Heart right ventricle (tissue), 16 donors: ENCODE measurements at regions not wholly inside any gene's neighbourhood (a gene's known extent, or its start where the extent isn't known, plus 50 kb on each side); places are given as distances from the start of the nearest gene placed in this dataset.

ENCODE experiments used
- ATAC-seq, 8 donors: fragments of 200-7000 bp; cut with Tn5 transposase; one replicate each; pipeline ENCODE4 v1.9.1; 2020; ENCODE audit warnings: mild to moderate bottlenecking in 8 of 8, moderate library complexity in 8 of 8, moderate number of reproducible peaks in 1 of 8
- DNase-seq, 2 donors: peaks; one replicate each; pipeline ENCODE4 v3.0.0-alpha.2; 2020
- H3K27ac ChIP-seq, 10 donors: fragments of 200-600 bp; sonication (generic) in 2 of 10; one replicate each; pipeline versions ENCODE4 v1.5.0 to v1.8.0; 2020 to 2022; ENCODE audit warnings: mild to moderate bottlenecking in 3 of 10
- H3K27me3 ChIP-seq, 7 donors: fragments of 200-600 bp; one replicate each; pipeline ENCODE4 v1.8.0; 2021 to 2022; ENCODE audit warnings: mild to moderate bottlenecking in 2 of 7
- H3K36me3 ChIP-seq, 9 donors: fragments of 200-600 bp; sonication (generic) in 1 of 9; one replicate each; pipeline versions ENCODE4 v1.5.0 to v1.8.0; 2020 to 2022; ENCODE audit warnings: mild to moderate bottlenecking in 2 of 9
- H3K4me1 ChIP-seq, 9 donors: fragments of 200-600 bp; sonication (generic) in 1 of 9; one replicate each; pipeline versions ENCODE4 v1.5.0 to v1.8.0; 2020 to 2022; ENCODE audit warnings: mild to moderate bottlenecking in 4 of 9
- H3K4me3 ChIP-seq, 10 donors: fragments of 200-600 bp; sonication (generic) in 2 of 10; one replicate each; pipeline versions ENCODE4 v1.5.0 to v1.8.0; 2020 to 2022; ENCODE audit warnings: mild to moderate bottlenecking in 7 of 10, moderate library complexity in 2 of 10
- H3K9me3 ChIP-seq, 11 donors: fragments of 200-600 bp in 10 of 11; sonication (generic) in 2 of 11; one replicate each; pipeline versions ENCODE4 v1.5.0 to v1.8.0; 2013 to 2022; ENCODE audit warnings: mild to moderate bottlenecking in 2 of 11, control low read depth in 1 of 11, moderate library complexity in 1 of 11
- WGBS, 2 donors: extraction: QIAGEN DNeasy Blood & Tissue Kit; methylation state at CpG; one replicate each; pipeline ENCODE4 v1.1.7; 2013; ENCODE audit warnings: inconsistent platforms in 1 of 2; 5-methylcytosine and 5-hydroxymethylcytosine counted together
- intact Hi-C, 10 donors: fragments of 100-400 bp; cut with DNase I; formaldehyde crosslinking; loops; one replicate each; pipeline versions ENCODE4 v1.11.1 to v1.14.2; 2022
- TF ChIP-seq, protein P1 (sequence below), 9 donors: fragments of 200-600 bp; sonication (generic) in 2 of 9; IDR thresholded peaks; one replicate each; pipeline versions ENCODE4 v1.5.0 to v1.8.0; 2021 to 2022; ENCODE audit warnings: antibody characterized with exemption in 9 of 9, mild to moderate bottlenecking in 5 of 9, moderate library complexity in 1 of 9
- donor health status: Arrhythmogenic right ventricular cardiomyopathy.
- donor health status: ischemic (EF 13 %, LVEDD 7.1; RV severe dilation, severe dysfunction).
- donor health status: healthy with polysubstance abuse.
- donor health status: DM: no; HTN: yes; CAD: no.
- donor health status: DM: no; HTN: no; CAD: no.
- donor health status: ischemic (EF 25% LVEDD 6.9; RV normal size, moderate dysfunction).
- donor health status: ischemic (EF 25% LVEDD 5.7; RV mildly dilated, moderate dysfunction).
- donor health status: healthy.
- donor health status: DM: yes; HTN: yes; CAD: no.
- donor health status: Ischemic cardiomyopathy.
- donor health status: ischemic (EF 35%, LVEDD 5.7; RV mildly dilated, moderate dysfunction).
- donor health status: nonischemic (EF 11% LVEDD 7.7; RV severe dilation, severe dysfunction).
- donor health status: DM: yes; HTN: yes; CAD: no.
- donor health status: PGD.
- donor health status: ischemic (EF 29% LVEDD 5.4; RV normal size, mild dysfunction).
- donor health status: nonischemic (EF 23%, LVEDD 6.1; RV moderate dilation, normal function).

DNA sequence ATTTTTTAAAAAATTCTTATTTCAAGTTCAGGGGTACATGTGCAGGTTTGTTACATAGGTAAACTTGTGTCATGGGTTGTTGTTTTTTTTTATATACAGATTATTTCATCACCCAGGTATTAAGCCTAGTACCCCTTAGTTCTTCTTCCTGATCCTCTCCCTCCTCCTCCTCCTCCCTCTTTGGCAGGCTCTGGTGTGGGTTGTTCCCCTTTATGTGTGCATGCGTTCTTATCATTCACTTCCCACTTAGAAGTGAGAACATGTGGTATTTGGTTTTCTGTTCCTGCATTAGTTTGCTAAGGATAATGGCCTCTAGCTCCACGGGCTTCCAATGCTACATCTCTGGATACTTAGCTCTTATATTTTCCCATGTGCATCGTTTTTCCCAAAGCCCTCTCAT lies 404.4 kb downstream of the HAPSTR1 start:
- WGBS, 2 donors, result 34 to 46% methylated on average over 3 of the region's 3 CpGs
- H3K36me3 ChIP-seq, result no peaks in the 10 kb centered on the region
- TF ChIP-seq, protein P1, sequence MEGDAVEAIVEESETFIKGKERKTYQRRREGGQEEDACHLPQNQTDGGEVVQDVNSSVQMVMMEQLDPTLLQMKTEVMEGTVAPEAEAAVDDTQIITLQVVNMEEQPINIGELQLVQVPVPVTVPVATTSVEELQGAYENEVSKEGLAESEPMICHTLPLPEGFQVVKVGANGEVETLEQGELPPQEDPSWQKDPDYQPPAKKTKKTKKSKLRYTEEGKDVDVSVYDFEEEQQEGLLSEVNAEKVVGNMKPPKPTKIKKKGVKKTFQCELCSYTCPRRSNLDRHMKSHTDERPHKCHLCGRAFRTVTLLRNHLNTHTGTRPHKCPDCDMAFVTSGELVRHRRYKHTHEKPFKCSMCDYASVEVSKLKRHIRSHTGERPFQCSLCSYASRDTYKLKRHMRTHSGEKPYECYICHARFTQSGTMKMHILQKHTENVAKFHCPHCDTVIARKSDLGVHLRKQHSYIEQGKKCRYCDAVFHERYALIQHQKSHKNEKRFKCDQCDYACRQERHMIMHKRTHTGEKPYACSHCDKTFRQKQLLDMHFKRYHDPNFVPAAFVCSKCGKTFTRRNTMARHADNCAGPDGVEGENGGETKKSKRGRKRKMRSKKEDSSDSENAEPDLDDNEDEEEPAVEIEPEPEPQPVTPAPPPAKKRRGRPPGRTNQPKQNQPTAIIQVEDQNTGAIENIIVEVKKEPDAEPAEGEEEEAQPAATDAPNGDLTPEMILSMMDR (IDR thresholded peaks at IDR 0.05), result no peak
- ATAC-seq (peak in 1 of 8 donors; percentile 58), DNase-seq (no peak)
- H3K27ac ChIP-seq, result no peak overlapping the region
- intact Hi-C loops, result loop anchor here in 1 of 10 donors (5.0 kb wide), 1 partner anchor 504 kb away; no protein-coding TSS in a partner anchor
- H3K4me3 ChIP-seq, result no peak overlapping the region
- H3K9me3 ChIP-seq, result peaks cover 0 to 13% (median 4%) of the 10 kb centered on the region in 11 donors
- H3K27me3 ChIP-seq, result peaks cover 0 to 4% (median 0%) of the 10 kb centered on the region in 7 donors
- no peaks in the 10 kb centered on the region for H3K4me1 ChIP-seq

DNA sequence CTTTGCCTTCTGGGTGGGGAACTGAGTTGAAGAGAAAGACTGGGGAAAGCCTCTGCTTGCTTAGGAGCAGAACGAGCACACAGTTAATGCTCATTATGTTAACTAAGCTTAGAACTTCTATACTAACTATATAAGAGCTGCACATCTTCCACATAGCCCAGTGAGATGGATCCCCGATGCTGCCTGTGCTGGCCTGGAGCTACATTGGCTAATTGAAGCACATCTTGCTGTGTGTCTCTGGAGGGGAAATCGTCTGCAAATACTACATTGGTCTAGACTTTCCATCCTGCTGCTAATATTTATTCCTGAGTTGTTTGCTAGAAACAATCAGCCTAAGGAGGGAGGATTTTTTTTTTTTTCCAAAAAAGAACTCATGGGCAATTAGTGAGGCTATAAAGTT lies 406.3 kb downstream of the HAPSTR1 start:
- no peak for DNase-seq
- Histone ChIP-seq H3K27me3 (peaks cover 0 to 4% (median 0%) of the 10 kb centered on the region in 7 donors), H3K4me1 (no peaks in the 10 kb centered on the region), H3K9me3 (peaks cover 0 to 4% (median 0%) of the 10 kb centered on the region in 11 donors), H3K36me3 (no peaks in the 10 kb centered on the region), H3K4me3 (no peak overlapping the region), H3K27ac (no peak overlapping the region)
- ATAC-seq, result no peak
- WGBS, 2 donors, result 65 to 71% methylated on average over 3 of the region's 3 CpGs
- intact Hi-C loops, result loop anchor here in 2 of 10 donors (2.0 to 5.0 kb wide), 2 partner anchors 35 to 505 kb away; no protein-coding TSS in a partner anchor
- TF ChIP-seq, protein P1 (IDR thresholded peaks at IDR 0.05), result no peak

DNA sequence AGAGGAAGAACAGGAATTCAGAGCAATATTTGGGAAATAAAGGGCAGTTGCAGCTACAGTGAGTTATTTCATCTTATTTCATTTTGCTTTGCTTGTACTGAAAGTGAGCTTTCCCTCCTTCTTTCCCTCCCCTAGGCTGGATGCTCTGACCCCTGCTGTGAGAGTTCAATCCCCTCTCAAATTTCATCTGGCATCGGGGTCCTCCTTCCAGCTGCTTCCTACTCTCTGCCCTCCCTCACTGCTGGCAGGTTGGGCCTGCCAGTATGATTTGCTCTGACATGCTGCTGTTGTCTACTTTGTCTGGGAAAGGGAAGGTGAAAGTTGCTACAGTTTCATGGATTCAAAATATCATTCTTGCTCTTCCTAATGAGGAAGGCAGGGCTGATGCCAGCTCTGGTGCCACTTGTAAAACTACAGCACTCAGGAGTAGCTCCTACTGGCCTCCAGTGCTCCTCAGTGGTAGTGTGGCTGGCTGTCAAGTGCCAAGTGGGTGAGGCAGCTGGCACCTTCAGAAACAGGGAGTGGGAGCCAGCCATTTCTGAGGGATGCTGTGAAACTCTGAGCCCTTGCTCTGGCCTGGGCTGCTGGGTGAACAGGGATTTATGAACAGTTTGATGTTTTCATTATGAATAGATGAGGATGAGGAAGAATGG lies 408.6 kb downstream of the HAPSTR1 start:
- peak in 1 of 8 donors; percentile 82 for ATAC-seq
- peak in 1 of 2 donors; percentile 20 for DNase-seq
- H3K27ac ChIP-seq, result no peak overlapping the region
- TF ChIP-seq, protein P1 (IDR thresholded peaks at IDR 0.05), result no peak
- no peak overlapping the region for H3K4me3 ChIP-seq
- H3K4me1 ChIP-seq, result no peaks in the 10 kb centered on the region
- 0 to 18% methylated on average over 1 of the region's 1 CpG for WGBS, 2 donors
- no peaks in the 10 kb centered on the region for H3K9me3 ChIP-seq
- intact Hi-C loops, result loop anchor here in 3 of 10 donors (2.0 to 10.0 kb wide), 3 partner anchors 33 to 508 kb away; no protein-coding TSS in a partner anchor
- no peaks in the 10 kb centered on the region for H3K36me3 ChIP-seq
- H3K27me3 ChIP-seq, result peaks cover 0 to 4% (median 0%) of the 10 kb centered on the region in 7 donors

DNA sequence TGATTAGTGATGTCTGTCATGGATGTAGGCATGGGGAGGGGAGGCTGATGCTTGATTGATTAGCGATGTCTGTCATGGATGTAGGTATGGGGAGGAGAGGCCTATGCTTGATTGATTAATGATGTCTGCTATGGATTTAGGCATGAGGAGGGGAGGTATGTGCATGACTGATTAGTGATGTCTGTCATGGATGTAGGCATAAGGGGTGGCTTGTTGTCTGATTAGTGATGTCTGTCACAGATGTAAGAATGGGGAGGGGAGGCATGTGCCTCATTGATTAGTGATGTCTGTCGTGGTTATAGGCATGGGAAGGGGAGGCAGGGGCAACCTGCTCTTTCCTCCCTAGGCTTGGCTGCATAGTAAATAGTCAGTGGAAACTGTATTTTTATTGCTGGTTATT lies 409.4 kb downstream of the HAPSTR1 start:
- no peak overlapping the region for H3K27ac ChIP-seq
- DNase-seq, result no peak
- no peaks in the 10 kb centered on the region for H3K9me3 ChIP-seq
- H3K36me3 ChIP-seq, result no peaks in the 10 kb centered on the region
- H3K4me1 ChIP-seq, result no peaks in the 10 kb centered on the region
- WGBS, 2 donors, result 79 to 87% methylated on average over 2 of the region's 2 CpGs
- intact Hi-C loops, result loop anchor here in 1 of 10 donors (10.0 kb wide), 1 partner anchor 196 kb away; no protein-coding TSS in a partner anchor
- TF ChIP-seq, protein P1 (IDR thresholded peaks at IDR 0.05), result no peak
- ATAC-seq, result no peak
- no peak overlapping the region for H3K4me3 ChIP-seq
- peaks cover 0 to 4% (median 0%) of the 10 kb centered on the region in 7 donors for H3K27me3 ChIP-seq
